Aorta (tissue), 5 donors: ENCODE measurements at regions not wholly inside any gene's neighbourhood (a gene's known extent, or its start where the extent isn't known, plus 50 kb on each side); places are given as distances from the start of the nearest gene placed in this dataset.

Source experiments
- ATAC-seq: fragments of 200-7000 bp; cut with Tn5 transposase; one replicate; pipeline ENCODE4 v1.9.1; 2022; ENCODE audit warnings: moderate library complexity; ENCODE audit not compliant: low FRiP score
- DNase-seq, 2 donors: peaks; one replicate each; pipeline ENCODE4 v3.0.0-alpha.2; 2020
- H3K27ac ChIP-seq, 2 donors: one replicate each; pipeline ENCODE4 v1.5.1; 2013; ENCODE audit warnings: low read length in 2 of 2, mild to moderate bottlenecking in 2 of 2, moderate library complexity in 2 of 2, control low read depth in 1 of 2, inconsistent platforms in 1 of 2, low read depth in 1 of 2
- H3K27me3 ChIP-seq, 2 donors: one replicate each; pipeline ENCODE4 v1.6.1; 2013; ENCODE audit warnings: control low read depth in 1 of 2, low read length in 1 of 2, mild to moderate bottlenecking in 1 of 2, moderate library complexity in 1 of 2; ENCODE audit not compliant: insufficient read depth in 2 of 2, control insufficient read depth in 1 of 2
- H3K36me3 ChIP-seq, 2 donors: one replicate each; pipeline ENCODE4 v1.6.1; 2013; ENCODE audit warnings: control low read depth in 1 of 2, low read length in 1 of 2, mild to moderate bottlenecking in 1 of 2; ENCODE audit not compliant: insufficient read depth in 2 of 2, control insufficient read depth in 1 of 2
- H3K4me1 ChIP-seq, 2 donors: one replicate each; pipeline ENCODE4 v1.6.1; 2013; ENCODE audit warnings: low read length in 2 of 2, control low read depth in 1 of 2, mild to moderate bottlenecking in 1 of 2, moderate library complexity in 1 of 2; ENCODE audit not compliant: insufficient read depth in 2 of 2, control insufficient read depth in 1 of 2
- H3K4me3 ChIP-seq, 2 donors: one replicate each; pipeline ENCODE4 v1.5.1; 2013; ENCODE audit warnings: low read length in 2 of 2, control low read depth in 1 of 2, mild to moderate bottlenecking in 1 of 2
- H3K9me3 ChIP-seq: one replicate; pipeline ENCODE4 v1.6.1; 2013; ENCODE audit warnings: mild to moderate bottlenecking, low read length; ENCODE audit not compliant: control insufficient read depth
- WGBS, 2 donors: extraction: QIAGEN DNeasy Blood & Tissue Kit; methylation state at CpG; one replicate each; pipeline ENCODE4 v1.1.7; 2013; 5-methylcytosine and 5-hydroxymethylcytosine counted together
- intact Hi-C, 2 donors: fragments of 100-400 bp; cut with DNase I; formaldehyde crosslinking; loops; one replicate each; pipeline versions ENCODE4 v1.14.2 to v1.15.0; 2022
- donor health status: healthy with polysubstance abuse.
- donor health status: Bipolar disorder and iron deficiency.
- donor health status: DM: no; HTN: no; CAD: no.
- donor health status: DM: no; HTN: no; CAD: no.
- donor health status: DM: yes; HTN: yes; CAD: no.

DNA sequence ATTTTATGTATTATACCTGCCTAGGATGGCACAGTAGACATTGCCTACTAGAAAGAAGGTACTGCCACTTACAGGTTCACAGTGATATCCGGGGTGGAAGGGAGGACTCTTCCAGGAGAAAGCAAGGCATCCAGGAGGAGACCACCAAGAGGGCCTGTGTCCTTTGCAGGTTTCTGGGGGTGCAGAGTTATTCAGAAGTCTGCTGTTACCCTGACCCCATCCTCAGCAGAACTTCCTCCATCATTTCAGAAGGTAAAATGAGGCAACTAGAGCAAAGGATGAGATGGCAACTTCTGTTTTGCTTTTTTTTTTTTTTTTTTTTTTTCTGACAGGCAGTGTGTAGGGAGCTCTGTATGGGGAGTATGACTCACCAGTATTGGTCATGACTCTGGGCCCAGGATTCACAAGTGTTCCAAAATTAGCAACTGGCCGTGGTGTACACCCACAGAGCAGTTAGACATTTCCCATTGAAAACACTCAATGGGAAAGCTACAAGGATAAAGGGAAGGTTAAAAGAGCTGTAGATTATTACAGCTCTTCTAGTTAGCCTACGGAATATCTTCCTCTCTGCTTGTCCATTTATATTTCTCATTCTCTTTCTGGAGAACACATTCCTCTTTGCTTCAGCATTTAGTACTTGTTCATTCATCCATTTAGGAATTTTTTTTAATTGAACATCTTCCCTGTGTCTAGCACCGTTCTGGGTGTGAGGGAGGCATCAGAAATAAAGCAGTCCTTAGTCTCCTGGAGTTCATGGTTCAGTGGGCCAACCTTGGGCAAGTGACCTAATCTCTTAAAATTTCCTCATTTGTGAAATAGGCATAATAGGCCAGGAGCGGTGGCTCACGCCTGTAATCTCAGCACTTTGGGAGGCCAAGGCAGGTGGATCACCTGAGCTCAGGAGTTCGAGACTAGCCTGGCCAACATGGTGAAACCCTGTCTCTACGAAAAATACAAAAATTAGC lies 50.5 kb upstream of the PPP2R5A start:
- Histone ChIP-seq H3K36me3 (no peaks in the 10 kb centered on the region), H3K4me3 (no peak overlapping the region), H3K27ac (no peak overlapping the region), H3K9me3 (no peaks in the 10 kb centered on the region), H3K4me1 (peaks cover 0 to 3% of the 10 kb centered on the region in 2 donors), H3K27me3 (no peaks in the 10 kb centered on the region)
- DNase-seq (peak in 1 of 2 donors; percentile 73), ATAC-seq (peak; percentile 93)
- intact Hi-C loops, result loop anchor here in 1 of 2 donors (5.0 kb wide), 1 partner anchor 53 kb away; the partner anchor contains the start of gene PPP2R5A
- WGBS, 2 donors, result 66 to 71% methylated on average over 8 of the region's 8 CpGs
